ENCODE measurements at regions not wholly inside any gene's neighbourhood (a gene's known extent, or its start where the extent isn't known, plus 50 kb on each side); places are given as distances from the start of the nearest gene placed in this dataset.

- Histone ChIP-seq H4K20me1 (replicated peaks in 1 of 2; ENCODE audit: control insufficient read depth in 1 of 2, insufficient read depth in 2 of 2, low read length in 2 of 2) (no peaks in the 10 kb centered on the region), H2AFZ (ENCODE audit: low read length) (no peak overlapping the region), H2BK15ac (ENCODE audit: low read length) (no peak overlapping the region), H2BK5ac (ENCODE audit: low read depth, low read length) (no peak overlapping the region), H2BK12ac (ENCODE audit: low read depth, low read length) (no peak overlapping the region), H3K79me1 (ENCODE audit: low read depth, low read length) (no peaks in the 10 kb centered on the region), H3K4me3 (ENCODE audit: extremely low read depth in 1 of 4, insufficient read depth in 2 of 4, low read depth in 3 of 4, low read length in 4 of 4) (no peak overlapping the region), H3K36me3 (ENCODE audit: control insufficient read depth in 2 of 4, insufficient read depth in 4 of 4, low read length in 3 of 4) (no peaks in the 10 kb centered on the region), H3K18ac (ENCODE audit: extremely low read depth, low read length) (no peak overlapping the region), H2AK5ac (ENCODE audit: low read depth, low read length) (no peak overlapping the region), H3K27me3 (replicated peaks in 1 of 4; ENCODE audit: control insufficient read depth in 3 of 4, extremely low read depth in 1 of 4, insufficient read depth in 3 of 4, low read length in 3 of 4) (no peaks in the 10 kb centered on the region), H3K4me2 (ENCODE audit: insufficient read depth in 1 of 2, low read depth in 2 of 2, low read length in 2 of 2) (no peak overlapping the region), H3K14ac (ENCODE audit: insufficient read length) (no peak overlapping the region), H3K4me1 (replicated peaks in 1 of 4; ENCODE audit: control insufficient read depth in 3 of 4, insufficient read depth in 4 of 4, low read length in 3 of 4) (no peaks in the 10 kb centered on the region), H3K27ac (ENCODE audit: low read depth, low read length) (no peak overlapping the region), H3K23ac (ENCODE audit: insufficient read length) (no peak overlapping the region), H3K79me2 (ENCODE audit: control insufficient read depth in 1 of 2, insufficient read depth in 2 of 2, low read length in 2 of 2) (no peaks in the 10 kb centered on the region), H4K5ac (ENCODE audit: insufficient read length, low read depth, low read length) (no peak overlapping the region), H3K9ac (replicated peaks in 1 of 4; ENCODE audit: extremely low read depth in 1 of 4, low read depth in 3 of 4, low read length in 3 of 4) (no peak overlapping the region), H2BK120ac (replicated peaks; ENCODE audit: low read depth, low read length) (no peak overlapping the region), H3K4ac (replicated peaks; ENCODE audit: insufficient read length, low read depth, low read length) (no peak overlapping the region), H3K23me2 (ENCODE audit: low read depth, low read length) (peaks cover 2% of the 10 kb centered on the region; the same call in 1 of the 2 replicates), H4K91ac (replicated peaks; ENCODE audit: insufficient read length, low read length) (no peak overlapping the region), H4K8ac (ENCODE audit: extremely low read depth, insufficient read depth, low read length) (no peak overlapping the region), H2BK20ac (ENCODE audit: low read length) (no peak overlapping the region), H3K56ac (replicated peaks; ENCODE audit: insufficient read length, low read depth, low read length) (no peak overlapping the region), H3K9me3 (ENCODE audit: insufficient read depth in 2 of 2, low read depth in 1 of 2, low read length in 1 of 2) (no peaks in the 10 kb centered on the region)
- FAIRE-seq (no peak), DNase-seq (ENCODE audit: low read depth in 1 of 2, low spot score in 2 of 2) (no peak)
- ChIA-PET POLR2A (ENCODE audit: partially characterized antibody) (no interaction called here), CTCF (ENCODE audit: partially characterized antibody) (interaction anchor here (0.6 to 1.0 kb wide), 3 partner anchors 10 to 796 kb away, joined by 3 to 4 read pairs (median 3); no protein-coding TSS in a partner anchor)
- TF ChIP-seq MAFK (IDR thresholded peaks at IDR 0.05; ENCODE audit: low read depth, low read length) (no peak), TBP (IDR thresholded peaks at IDR 0.05; ENCODE audit: low read depth, low read length) (no peak)
- WGBS, 2 experiments (ENCODE audit: extremely low coverage in 1 of 2, insufficient coverage in 1 of 2, insufficient read length in 1 of 2, insufficient replicate concordance in 2 of 2, low coverage in 1 of 2, low lambda C conversion rate in 2 of 2, missing lambda C conversion rate in 1 of 2) = 87% methylated on average over 1 of the region's 1 CpG; no CpG with 5 or more reads in 1 of the 2 experiments
Measured at GRCh38 chr5:174558190-174558589, 166.2 kb upstream of the MSX2 start.
